ENCODE measurements at regions not wholly inside any gene's neighbourhood (a gene's known extent, or its start where the extent isn't known, plus 50 kb on each side); places are given as distances from the start of the nearest gene placed in this dataset.

GRCh38 chr10:106301146-106301545, 863.4 kb downstream of the SORCS1 start:
- WGBS, 2 donors (ENCODE audit: low coverage in 1 of 2) = 64 to 75% methylated on average over 1 of the region's 1 CpG
- no peaks in the 10 kb centered on the region for H3K27me3 ChIP-seq
- no peak for ATAC-seq
- no peaks in the 10 kb centered on the region for H3K4me1 ChIP-seq
- no peaks in the 10 kb centered on the region for H3K36me3 ChIP-seq
- H3K27ac ChIP-seq = no peak overlapping the region
- no peak overlapping the region for H3K4me3 ChIP-seq
- no peaks in the 10 kb centered on the region for H3K9me3 ChIP-seq
- TF ChIP-seq EP300 (IDR thresholded peaks at IDR 0.05) (no peak), POLR2AphosphoS5 (IDR thresholded peaks at IDR 0.05) (no peak), POLR2A (IDR thresholded peaks at IDR 0.05) (no peak), CTCF (IDR thresholded peaks at IDR 0.05) (no peak)

- TF ChIP-seq EP300 (IDR thresholded peaks at IDR 0.05) = no peak
- TF ChIP-seq POLR2A (IDR thresholded peaks at IDR 0.05) = no peak
- no peak for TF ChIP-seq POLR2AphosphoS5 (IDR thresholded peaks at IDR 0.05)
- TF ChIP-seq CTCF (IDR thresholded peaks at IDR 0.05) = no peak
- no peak overlapping the region for H3K4me3 ChIP-seq
Measured at GRCh38 chr10:106296750-106297392, 867.6 kb downstream of the SORCS1 start.

GRCh38 chr10:106284802-106285587, 879.5 kb downstream of the SORCS1 start:
- TF ChIP-seq POLR2AphosphoS5 (IDR thresholded peaks at IDR 0.05) (no peak), POLR2A (IDR thresholded peaks at IDR 0.05) (no peak), EP300 (IDR thresholded peaks at IDR 0.05) (no peak), CTCF (IDR thresholded peaks at IDR 0.05) (no peak)
- Histone ChIP-seq H3K4me1 (no peaks in the 10 kb centered on the region), H3K9me3 (no peaks in the 10 kb centered on the region), H3K36me3 (no peaks in the 10 kb centered on the region), H3K27ac (no peak overlapping the region), H3K27me3 (no peaks in the 10 kb centered on the region), H3K4me3 (no peak overlapping the region)
- no peak for ATAC-seq
- 62 to 68% methylated on average over 3 to 4 of the region's 4 CpGs for WGBS, 2 donors (ENCODE audit: low coverage in 1 of 2)

More at GRCh38 chr10:106296750-106297392, 867.6 kb downstream of the SORCS1 start:
- WGBS, 2 donors (ENCODE audit: low coverage in 1 of 2) = 60 to 92% methylated on average over 3 of the region's 3 CpGs
- H3K27me3 ChIP-seq = no peaks in the 10 kb centered on the region
- ATAC-seq = no peak
- no peaks in the 10 kb centered on the region for H3K4me1 ChIP-seq
- H3K36me3 ChIP-seq = no peaks in the 10 kb centered on the region
- no peaks in the 10 kb centered on the region for H3K9me3 ChIP-seq
- H3K27ac ChIP-seq = no peak overlapping the region

GRCh38 chr10:106280896-106281460, 883.5 kb downstream of the SORCS1 start:
- no peaks in the 10 kb centered on the region for H3K9me3 ChIP-seq
- no peaks in the 10 kb centered on the region for H3K27me3 ChIP-seq
- no peak for TF ChIP-seq CTCF (IDR thresholded peaks at IDR 0.05)
- TF ChIP-seq EP300 (IDR thresholded peaks at IDR 0.05) = no peak
- TF ChIP-seq POLR2A (IDR thresholded peaks at IDR 0.05) = no peak
- TF ChIP-seq POLR2AphosphoS5 (IDR thresholded peaks at IDR 0.05) = no peak
- H3K4me1 ChIP-seq = no peaks in the 10 kb centered on the region
- ATAC-seq = no peak
- no peak overlapping the region for H3K4me3 ChIP-seq
- 72 to 78% methylated on average over 3 to 6 of the region's 7 CpGs for WGBS, 2 donors (ENCODE audit: low coverage in 1 of 2)
- H3K27ac ChIP-seq = no peak overlapping the region
- no peaks in the 10 kb centered on the region for H3K36me3 ChIP-seq
